B cell (primary cell): ENCODE measurements at regions not wholly inside any gene's neighbourhood (a gene's known extent, or its start where the extent isn't known, plus 50 kb on each side); places are given as distances from the start of the nearest gene placed in this dataset.

Experiments used
- ATAC-seq: fragments of 200-7000 bp; cut with Tn5 transposase; one replicate; pipeline ENCODE4 v1.10.0; 2021; ENCODE audit warnings: low read depth, mild to moderate bottlenecking, moderate number of reproducible peaks, moderate library complexity
- CTCF ChIA-PET: fragments of 350-600 bp; sonication (Branson Sonifier 250); formaldehyde crosslinking; loops from one replicate; lab custom pipeline; 2021; ENCODE audit warnings: antibody characterized with exemption, inconsistent platforms; lab: Charles Lee
- POLR2A ChIA-PET: fragments of 350-600 bp; sonication (Branson Sonifier 250); formaldehyde crosslinking; loops from one replicate; lab custom pipeline; 2021; ENCODE audit warnings: antibody characterized with exemption; lab: Charles Lee
- DNase-seq: peaks from one replicate; pipeline ENCODE4 v3.0.0; 2013
- H2AFZ ChIP-seq: 2 replicates; pipeline ENCODE4 v1.6.1; 2012; ENCODE audit warnings: mild to moderate bottlenecking, low read depth, low read length; ENCODE audit not compliant: insufficient read depth, poor library complexity, severe bottlenecking
- H3K27ac ChIP-seq, 2 donors: 1 replicate in 1 of 2; 2 replicates in 1 of 2; pipeline ENCODE4 v1.5.1; 2012 to 2013; ENCODE audit warnings: low read length in 2 of 2, mild to moderate bottlenecking in 2 of 2, moderate library complexity in 1 of 2
- H3K27me3 ChIP-seq, 4 experiments: fragments of 200-600 bp in 1 of 4; sonication (generic) in 1 of 4; replicated peaks in 1 of 4; 1 replicate in 2 of 4; 2 replicates in 2 of 4; pipeline versions ENCODE4 v1.6.1 to v1.7.0; 2013 to 2016; ENCODE audit warnings: low read length in 3 of 4, mild to moderate bottlenecking in 2 of 4, mixed read lengths in 1 of 4, moderate library complexity in 1 of 4; ENCODE audit not compliant: insufficient read depth in 4 of 4, control insufficient read depth in 3 of 4; ENCODE audit errors: control extremely low read depth in 1 of 4
- H3K36me3 ChIP-seq, 2 experiments: replicated peaks in 1 of 2; 1 replicate in 1 of 2; 2 replicates in 1 of 2; pipeline versions ENCODE4 v1.6.1 to v1.7.1; 2013; ENCODE audit warnings: low read length in 1 of 2; ENCODE audit not compliant: insufficient read depth in 2 of 2, control insufficient read depth in 1 of 2; ENCODE audit errors: control extremely low read depth in 1 of 2, extremely low read depth in 1 of 2
- H3K4me1 ChIP-seq, 2 donors: fragments of 200-600 bp in 1 of 2; sonication (generic) in 1 of 2; 1 replicate in 1 of 2; 2 replicates in 1 of 2; pipeline versions ENCODE4 v1.5.1 to v1.6.1; 2013 to 2017; ENCODE audit warnings: low read length in 2 of 2; ENCODE audit not compliant: control insufficient read depth in 2 of 2, insufficient read depth in 2 of 2
- H3K4me2 ChIP-seq: replicated peaks from 2 replicates; pipeline ENCODE3; 2012; ENCODE audit warnings: mild to moderate bottlenecking, low read depth, low read length; ENCODE audit not compliant: poor library complexity, severe bottlenecking
- H3K4me3 ChIP-seq, 5 experiments: fragments of 200-600 bp in 1 of 5; sonication (generic) in 1 of 5; 1 replicate in 3 of 5; 2 replicates in 2 of 5; pipeline versions ENCODE4 v1.5.1 to v1.7.0; 2011 to 2016; ENCODE audit warnings: low read length in 4 of 5, mild to moderate bottlenecking in 4 of 5, low read depth in 2 of 5, control low read depth in 1 of 5, moderate library complexity in 1 of 5; ENCODE audit not compliant: insufficient read depth in 1 of 5; ENCODE audit errors: control extremely low read depth in 1 of 5, extremely low read depth in 1 of 5
- H3K79me2 ChIP-seq: fragments of 200-600 bp; sonication (generic); one replicate; pipeline ENCODE4 v1.6.0; 2016; ENCODE audit warnings: low read length; ENCODE audit not compliant: control insufficient read depth, insufficient read depth
- H3K9ac ChIP-seq: fragments of 200-600 bp; sonication (generic); 2 replicates; pipeline ENCODE4 v1.6.1; 2017; ENCODE audit warnings: mild to moderate bottlenecking, low read length, moderate library complexity
- H3K9me3 ChIP-seq, 3 donors: one replicate each; pipeline versions ENCODE4 v1.6.1 to v1.7.1; 2013; ENCODE audit warnings: low read length in 2 of 3; ENCODE audit not compliant: control insufficient read depth in 2 of 3, insufficient read depth in 1 of 3; ENCODE audit errors: control extremely low read depth in 1 of 3
- H4K20me1 ChIP-seq: 2 replicates; pipeline ENCODE4 v1.6.0; 2012; ENCODE audit warnings: mild to moderate bottlenecking, low read length; ENCODE audit not compliant: insufficient read depth, control insufficient read depth, poor library complexity, severe bottlenecking
- H3K27ac Mint-ChIP-seq: one replicate; pipeline ENCODE4 v1.8.0; 2021; ENCODE audit warnings: mixed read lengths
- H3K27me3 Mint-ChIP-seq: one replicate; pipeline ENCODE4 v1.8.0; 2021; ENCODE audit warnings: mixed read lengths
- H3K4me1 Mint-ChIP-seq: one replicate; pipeline ENCODE4 v1.8.0; 2021; ENCODE audit warnings: mixed read lengths
- H3K4me3 Mint-ChIP-seq: one replicate; pipeline ENCODE4 v1.8.0; 2021; ENCODE audit warnings: mixed read lengths
- H3K9me3 Mint-ChIP-seq: one replicate; pipeline ENCODE4 v1.8.0; 2022; ENCODE audit warnings: mixed read lengths; ENCODE audit not compliant: insufficient read depth
- EZH2 ChIP-seq: IDR thresholded peaks from 2 replicates; pipeline ENCODE4 v1.6.1; 2012; ENCODE audit warnings: borderline replicate concordance, low read depth, mild to moderate bottlenecking, moderate library complexity, low read length; ENCODE audit not compliant: insufficient read depth, poor library complexity, severe bottlenecking
- WGBS: methylation state at CpG from one replicate; pipeline ENCODE4 v1.1.5; 2013; ENCODE audit warnings: missing lambda C conversion rate; ENCODE audit not compliant: insufficient coverage; 5-methylcytosine and 5-hydroxymethylcytosine counted together
- intact Hi-C: fragments of 100-400 bp; cut with micrococcal nuclease; formaldehyde crosslinking; loops from one replicate; pipeline ENCODE4 v1.10.0; 2022
- TF ChIP-seq, protein P1 (sequence below): fragments of 200-600 bp; IDR thresholded peaks from one replicate; pipeline ENCODE4 v1.8.0; 2022; ENCODE audit warnings: antibody characterized with exemption, mild to moderate bottlenecking

DNA sequence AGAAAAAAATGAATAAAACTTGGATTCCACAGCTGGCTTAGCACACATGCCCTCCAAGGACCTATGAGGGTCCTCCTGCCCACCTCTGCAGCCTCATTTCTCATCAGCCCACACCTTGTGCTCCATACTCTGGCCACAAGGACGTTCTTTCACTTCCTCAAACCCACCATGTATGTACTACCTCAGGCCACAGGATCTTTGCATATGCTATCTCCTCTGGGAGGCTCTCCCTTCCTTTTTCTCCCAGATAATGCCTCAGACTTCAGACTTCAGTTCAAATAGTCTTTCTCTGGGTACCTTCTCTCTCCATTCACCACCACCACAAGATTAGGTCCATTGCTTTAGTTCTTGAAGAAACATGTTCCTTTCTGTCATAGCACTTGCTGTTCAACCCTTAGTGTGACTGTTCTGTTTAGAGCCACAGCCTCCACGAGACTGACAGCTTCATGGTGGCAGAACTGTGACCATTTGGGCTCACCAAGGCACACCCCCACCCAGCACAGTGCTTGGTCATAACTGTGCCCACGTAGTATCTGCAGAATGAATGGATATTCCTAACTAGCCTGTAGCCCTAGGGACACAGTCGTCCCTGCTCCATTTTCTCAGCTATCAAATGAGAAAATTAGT lies 146.7 kb upstream of the LRFN2 start:
- H3K4me3 ChIP-seq, result no peak overlapping the region
- H3K27me3 Mint-ChIP-seq, result peaks cover 12% of the 10 kb centered on the region
- no peak overlapping the region for H3K27ac ChIP-seq
- ChIA-PET CTCF (no interaction called here), POLR2A (no interaction called here)
- H3K4me1 ChIP-seq, result peaks cover 0 to 6% of the 10 kb centered on the region in 2 donors
- H3K27ac Mint-ChIP-seq, result no peak overlapping the region
- no peak overlapping the region for H3K4me3 Mint-ChIP-seq
- DNase-seq (no peak), ATAC-seq (no peak)
- no peaks in the 10 kb centered on the region for H3K9me3 Mint-ChIP-seq
- H4K20me1 ChIP-seq, result no peaks in the 10 kb centered on the region
- intact Hi-C loops, result no loop called here
- H3K9me3 ChIP-seq, result no peaks in the 10 kb centered on the region
- H3K4me2 ChIP-seq, result no peak overlapping the region
- H2AFZ ChIP-seq, result no peak overlapping the region
- TF ChIP-seq, protein P1, sequence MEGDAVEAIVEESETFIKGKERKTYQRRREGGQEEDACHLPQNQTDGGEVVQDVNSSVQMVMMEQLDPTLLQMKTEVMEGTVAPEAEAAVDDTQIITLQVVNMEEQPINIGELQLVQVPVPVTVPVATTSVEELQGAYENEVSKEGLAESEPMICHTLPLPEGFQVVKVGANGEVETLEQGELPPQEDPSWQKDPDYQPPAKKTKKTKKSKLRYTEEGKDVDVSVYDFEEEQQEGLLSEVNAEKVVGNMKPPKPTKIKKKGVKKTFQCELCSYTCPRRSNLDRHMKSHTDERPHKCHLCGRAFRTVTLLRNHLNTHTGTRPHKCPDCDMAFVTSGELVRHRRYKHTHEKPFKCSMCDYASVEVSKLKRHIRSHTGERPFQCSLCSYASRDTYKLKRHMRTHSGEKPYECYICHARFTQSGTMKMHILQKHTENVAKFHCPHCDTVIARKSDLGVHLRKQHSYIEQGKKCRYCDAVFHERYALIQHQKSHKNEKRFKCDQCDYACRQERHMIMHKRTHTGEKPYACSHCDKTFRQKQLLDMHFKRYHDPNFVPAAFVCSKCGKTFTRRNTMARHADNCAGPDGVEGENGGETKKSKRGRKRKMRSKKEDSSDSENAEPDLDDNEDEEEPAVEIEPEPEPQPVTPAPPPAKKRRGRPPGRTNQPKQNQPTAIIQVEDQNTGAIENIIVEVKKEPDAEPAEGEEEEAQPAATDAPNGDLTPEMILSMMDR, result no peak
- TF ChIP-seq EZH2, result no peak
- 24% methylated on average over 2 of the region's 4 CpGs for WGBS
- H3K27me3 ChIP-seq, result peaks cover 0 to 5% (median 0%) of the 10 kb centered on the region in 4 experiments
- no peak overlapping the region for H3K9ac ChIP-seq
- H3K36me3 ChIP-seq, result no peaks in the 10 kb centered on the region
- no peaks in the 10 kb centered on the region for H3K79me2 ChIP-seq
- H3K4me1 Mint-ChIP-seq, result peaks cover 5% of the 10 kb centered on the region

DNA sequence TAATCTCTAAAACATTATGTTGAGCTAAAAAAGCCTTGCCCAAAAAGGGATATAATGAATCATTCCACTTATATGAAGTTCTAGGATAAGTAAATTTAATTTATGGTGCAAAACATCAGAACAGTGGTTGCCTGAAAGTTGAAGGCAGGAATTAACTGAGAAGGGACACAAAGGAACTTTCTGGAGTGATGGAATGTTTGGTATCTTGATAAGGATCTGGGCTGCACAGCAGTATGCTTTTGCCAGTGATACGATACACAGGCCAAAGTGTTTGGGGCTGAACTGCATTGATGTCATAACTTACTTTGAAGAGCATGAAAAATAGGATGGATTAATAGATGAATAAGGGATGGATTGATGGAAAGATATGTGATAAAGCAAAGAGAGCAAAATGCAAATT lies 146.1 kb upstream of the LRFN2 start:
- H3K4me2 ChIP-seq, result no peak overlapping the region
- intact Hi-C loops, result no loop called here
- H4K20me1 ChIP-seq, result no peaks in the 10 kb centered on the region
- H3K9me3 ChIP-seq, result no peaks in the 10 kb centered on the region
- Mint-ChIP-seq H3K9me3 (no peaks in the 10 kb centered on the region), H3K27me3 (peaks cover 6% of the 10 kb centered on the region), H3K27ac (no peak overlapping the region), H3K4me3 (no peak overlapping the region), H3K4me1 (peaks cover 5% of the 10 kb centered on the region)
- TF ChIP-seq, protein P1, result no peak
- no peak for TF ChIP-seq EZH2
- H3K27me3 ChIP-seq, result peaks cover 0 to 5% (median 0%) of the 10 kb centered on the region in 4 experiments
- no peak overlapping the region for H2AFZ ChIP-seq
- no peak overlapping the region for H3K4me3 ChIP-seq
- H3K79me2 ChIP-seq, result no peaks in the 10 kb centered on the region
- POLR2A ChIA-PET, result no interaction called here
- 95% methylated on average over 1 of the region's 1 CpG for WGBS
- peaks cover 0 to 6% of the 10 kb centered on the region in 2 donors for H3K4me1 ChIP-seq
- DNase-seq (no peak), ATAC-seq (no peak)
- H3K36me3 ChIP-seq, result no peaks in the 10 kb centered on the region
- H3K9ac ChIP-seq, result no peak overlapping the region
- no peak overlapping the region for H3K27ac ChIP-seq
- CTCF ChIA-PET, result no interaction called here
